ENCODE measurements at regions not wholly inside any gene's neighbourhood (a gene's known extent, or its start where the extent isn't known, plus 50 kb on each side); places are given as distances from the start of the nearest gene placed in this dataset.

- Histone ChIP-seq H3K27ac (no peak overlapping the region), H3K4me3 (no peak overlapping the region), H3K4me1 (replicated peaks in 1 of 2) (no peaks in the 10 kb centered on the region)
- no peak for ATAC-seq (replicated peaks in 6 of 8)
- 70 to 100% (median 94%) methylated on average over 2 to 4 of the region's 4 CpGs; no CpG with 5 or more reads in 3 of the 10 experiments for WGBS, 10 experiments
- in situ Hi-C loops (cut with MboI; ENCODE audit: low pct_unique_long_range_greater_than_20kb in 2 of 9, low sequenced_read_pairs in 9 of 9, unreplicated experiment in 9 of 9), result no loop called here
Observed at GRCh38 chr21:27017246-27017645, 50.4 kb upstream of the ADAMTS5 start.

Measured in motor neuron (in vitro differentiated cells).